ENCODE measurements at regions not wholly inside any gene's neighbourhood (a gene's known extent, or its start where the extent isn't known, plus 50 kb on each side); places are given as distances from the start of the nearest gene placed in this dataset.

GRCh38 chr6:56806368-56806767, 148.5 kb upstream of the BEND6 start:
- TF ChIP-seq REST (IDR thresholded peaks at IDR 0.05; ENCODE audit: unreplicated experiment) (no peak), ZNF114 (CRISPR knock-in tag; IDR thresholded peaks at IDR 0.05) (no peak), EZH2 (IDR thresholded peaks at IDR 0.05; ENCODE audit: low read depth, unreplicated experiment) (no peak), JUNB (IDR thresholded peaks at IDR 0.05; ENCODE audit: unreplicated experiment) (no peak), EZH2phosphoT487 (IDR thresholded peaks at IDR 0.05; ENCODE audit: unreplicated experiment) (no peak), NANOG (IDR thresholded peaks at IDR 0.05; ENCODE audit: borderline replicate concordance) (no peak), CTCF (conservative IDR thresholded peaks at IDR 0.05; ENCODE audit: low read depth in 2 of 2) (no peak), POLR2AphosphoS5 (IDR thresholded peaks at IDR 0.05; ENCODE audit: low read depth) (no peak), STAT1 (IDR thresholded peaks at IDR 0.05; ENCODE audit: unreplicated experiment) (no peak), CREB1 (CRISPR knock-in tag; IDR thresholded peaks at IDR 0.05; ENCODE audit: low read depth) (no peak), ZNF331 (CRISPR knock-in tag; IDR thresholded peaks at IDR 0.05; ENCODE audit: low read depth) (no peak)
- TF ChIP-seq, protein P1, sequence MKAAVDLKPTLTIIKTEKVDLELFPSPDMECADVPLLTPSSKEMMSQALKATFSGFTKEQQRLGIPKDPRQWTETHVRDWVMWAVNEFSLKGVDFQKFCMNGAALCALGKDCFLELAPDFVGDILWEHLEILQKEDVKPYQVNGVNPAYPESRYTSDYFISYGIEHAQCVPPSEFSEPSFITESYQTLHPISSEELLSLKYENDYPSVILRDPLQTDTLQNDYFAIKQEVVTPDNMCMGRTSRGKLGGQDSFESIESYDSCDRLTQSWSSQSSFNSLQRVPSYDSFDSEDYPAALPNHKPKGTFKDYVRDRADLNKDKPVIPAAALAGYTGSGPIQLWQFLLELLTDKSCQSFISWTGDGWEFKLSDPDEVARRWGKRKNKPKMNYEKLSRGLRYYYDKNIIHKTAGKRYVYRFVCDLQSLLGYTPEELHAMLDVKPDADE (IDR thresholded peaks at IDR 0.05) = no peak
- TF ChIP-seq, protein P2, sequence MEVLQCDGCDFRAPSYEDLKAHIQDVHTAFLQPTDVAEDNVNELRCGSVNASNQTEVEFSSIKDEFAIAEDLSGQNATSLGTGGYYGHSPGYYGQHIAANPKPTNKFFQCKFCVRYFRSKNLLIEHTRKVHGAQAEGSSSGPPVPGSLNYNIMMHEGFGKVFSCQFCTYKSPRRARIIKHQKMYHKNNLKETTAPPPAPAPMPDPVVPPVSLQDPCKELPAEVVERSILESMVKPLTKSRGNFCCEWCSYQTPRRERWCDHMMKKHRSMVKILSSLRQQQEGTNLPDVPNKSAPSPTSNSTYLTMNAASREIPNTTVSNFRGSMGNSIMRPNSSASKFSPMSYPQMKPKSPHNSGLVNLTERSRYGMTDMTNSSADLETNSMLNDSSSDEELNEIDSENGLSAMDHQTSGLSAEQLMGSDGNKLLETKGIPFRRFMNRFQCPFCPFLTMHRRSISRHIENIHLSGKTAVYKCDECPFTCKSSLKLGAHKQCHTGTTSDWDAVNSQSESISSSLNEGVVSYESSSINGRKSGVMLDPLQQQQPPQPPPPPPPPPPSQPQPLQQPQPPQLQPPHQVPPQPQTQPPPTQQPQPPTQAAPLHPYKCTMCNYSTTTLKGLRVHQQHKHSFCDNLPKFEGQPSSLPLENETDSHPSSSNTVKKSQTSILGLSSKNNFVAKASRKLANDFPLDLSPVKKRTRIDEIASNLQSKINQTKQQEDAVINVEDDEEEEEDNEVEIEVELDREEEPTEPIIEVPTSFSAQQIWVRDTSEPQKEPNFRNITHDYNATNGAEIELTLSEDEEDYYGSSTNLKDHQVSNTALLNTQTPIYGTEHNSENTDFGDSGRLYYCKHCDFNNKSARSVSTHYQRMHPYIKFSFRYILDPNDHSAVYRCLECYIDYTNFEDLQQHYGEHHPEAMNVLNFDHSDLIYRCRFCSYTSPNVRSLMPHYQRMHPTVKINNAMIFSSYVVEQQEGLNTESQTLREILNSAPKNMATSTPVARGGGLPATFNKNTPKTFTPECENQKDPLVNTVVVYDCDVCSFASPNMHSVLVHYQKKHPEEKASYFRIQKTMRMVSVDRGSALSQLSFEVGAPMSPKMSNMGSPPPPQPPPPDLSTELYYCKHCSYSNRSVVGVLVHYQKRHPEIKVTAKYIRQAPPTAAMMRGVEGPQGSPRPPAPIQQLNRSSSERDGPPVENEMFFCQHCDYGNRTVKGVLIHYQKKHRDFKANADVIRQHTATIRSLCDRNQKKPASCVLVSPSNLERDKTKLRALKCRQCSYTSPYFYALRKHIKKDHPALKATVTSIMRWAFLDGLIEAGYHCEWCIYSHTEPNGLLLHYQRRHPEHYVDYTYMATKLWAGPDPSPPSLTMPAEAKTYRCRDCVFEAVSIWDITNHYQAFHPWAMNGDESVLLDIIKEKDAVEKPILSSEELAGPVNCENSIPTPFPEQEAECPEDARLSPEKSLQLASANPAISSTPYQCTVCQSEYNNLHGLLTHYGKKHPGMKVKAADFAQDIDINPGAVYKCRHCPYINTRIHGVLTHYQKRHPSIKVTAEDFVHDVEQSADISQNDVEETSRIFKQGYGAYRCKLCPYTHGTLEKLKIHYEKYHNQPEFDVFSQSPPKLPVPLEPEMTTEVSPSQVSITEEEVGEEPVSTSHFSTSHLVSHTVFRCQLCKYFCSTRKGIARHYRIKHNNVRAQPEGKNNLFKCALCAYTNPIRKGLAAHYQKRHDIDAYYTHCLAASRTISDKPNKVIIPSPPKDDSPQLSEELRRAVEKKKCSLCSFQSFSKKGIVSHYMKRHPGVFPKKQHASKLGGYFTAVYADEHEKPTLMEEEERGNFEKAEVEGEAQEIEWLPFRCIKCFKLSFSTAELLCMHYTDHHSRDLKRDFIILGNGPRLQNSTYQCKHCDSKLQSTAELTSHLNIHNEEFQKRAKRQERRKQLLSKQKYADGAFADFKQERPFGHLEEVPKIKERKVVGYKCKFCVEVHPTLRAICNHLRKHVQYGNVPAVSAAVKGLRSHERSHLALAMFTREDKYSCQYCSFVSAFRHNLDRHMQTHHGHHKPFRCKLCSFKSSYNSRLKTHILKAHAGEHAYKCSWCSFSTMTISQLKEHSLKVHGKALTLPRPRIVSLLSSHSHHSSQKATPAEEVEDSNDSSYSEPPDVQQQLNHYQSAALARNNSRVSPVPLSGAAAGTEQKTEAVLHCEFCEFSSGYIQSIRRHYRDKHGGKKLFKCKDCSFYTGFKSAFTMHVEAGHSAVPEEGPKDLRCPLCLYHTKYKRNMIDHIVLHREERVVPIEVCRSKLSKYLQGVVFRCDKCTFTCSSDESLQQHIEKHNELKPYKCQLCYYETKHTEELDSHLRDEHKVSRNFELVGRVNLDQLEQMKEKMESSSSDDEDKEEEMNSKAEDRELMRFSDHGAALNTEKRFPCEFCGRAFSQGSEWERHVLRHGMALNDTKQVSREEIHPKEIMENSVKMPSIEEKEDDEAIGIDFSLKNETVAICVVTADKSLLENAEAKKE (CRISPR knock-in tag; IDR thresholded peaks at IDR 0.05) = no peak

More at GRCh38 chr6:56806368-56806767, 148.5 kb upstream of the BEND6 start:
- Histone ChIP-seq H3K27ac (ENCODE audit: low read depth) (no peak overlapping the region), H3K4me3 (no peak overlapping the region), H3K79me2 (replicated peaks; ENCODE audit: insufficient read depth) (peaks cover 100% of the 10 kb centered on the region), H3F3A (replicated peaks; ENCODE audit: low read depth) (no peaks in the 10 kb centered on the region), H4K20me1 (replicated peaks; ENCODE audit: insufficient read depth) (peaks cover 15% of the 10 kb centered on the region; the same call in 1 of the 2 replicates), H3K36me3 (ENCODE audit: insufficient read depth) (no peaks in the 10 kb centered on the region), H3K4me1 (ENCODE audit: insufficient read depth) (peaks cover 52% of the 10 kb centered on the region), H3K4me2 (no peak overlapping the region), H3K9me2 (ENCODE audit: insufficient read depth) (no peaks in the 10 kb centered on the region), H2AFZ (no peak overlapping the region), H3K27me3 (ENCODE audit: insufficient read depth) (no peaks in the 10 kb centered on the region)
- peak; percentile 57 for ATAC-seq
- no peak for DNase-seq (ENCODE audit: low spot score)
- H3K27me3 Mint-ChIP-seq (ENCODE audit: insufficient read depth, low read depth, poor library complexity) = no peaks in the 10 kb centered on the region
- peaks cover 61% of the 10 kb centered on the region for H3K4me1 Mint-ChIP-seq
- H3K9me3 Mint-ChIP-seq = no peaks in the 10 kb centered on the region
- no peaks in the 10 kb centered on the region for H3K36me3 Mint-ChIP-seq (ENCODE audit: low read depth)
- no peak overlapping the region for H3K4me3 Mint-ChIP-seq
- H3K27ac Mint-ChIP-seq = peak overlapping the region; percentile 15; the same call in 1 of the 2 replicates

Data from GM23338 (cell line).